ENCODE measurements at regions not wholly inside any gene's neighbourhood (a gene's known extent, or its start where the extent isn't known, plus 50 kb on each side); places are given as distances from the start of the nearest gene placed in this dataset.

GRCh38 chr17:28258347-28258887 is 60.6 kb upstream of the TMEM97 start:
- Histone ChIP-seq H4K5ac (ENCODE audit: insufficient read length, low read depth, low read length) (no peak overlapping the region), H3K14ac (ENCODE audit: insufficient read depth, low read length) (no peak overlapping the region; the same call in 1 of the 2 replicates), H3K56ac (ENCODE audit: insufficient read length, low read depth, low read length) (no peak overlapping the region), H3K4me1 (ENCODE audit: insufficient read depth, low read length) (no peaks in the 10 kb centered on the region), H2BK15ac (ENCODE audit: low read depth, low read length) (no peak overlapping the region), H2BK20ac (ENCODE audit: low read depth, low read length, poor library complexity, severe bottlenecking) (no peak overlapping the region), H3K9ac (ENCODE audit: extremely low read depth, insufficient read length, low read length) (no peak overlapping the region), H4K91ac (ENCODE audit: insufficient read length, low read depth, low read length) (no peak overlapping the region), H3K4me2 (ENCODE audit: insufficient read depth, insufficient read length, low read length) (no peak overlapping the region), H4K20me1 (ENCODE audit: control insufficient read depth, insufficient read depth, insufficient read length) (no peaks in the 10 kb centered on the region), H3K79me1 (ENCODE audit: insufficient read depth, low read depth, low read length, poor library complexity, severe bottlenecking) (no peaks in the 10 kb centered on the region), H2BK5ac (ENCODE audit: insufficient read length, low read length) (no peak overlapping the region), H3K27me3 (ENCODE audit: insufficient read depth, low read length) (no peaks in the 10 kb centered on the region; the same call in 1 of the 2 replicates), H4K8ac (replicated peaks; ENCODE audit: insufficient read length, low read depth, low read length) (no peak overlapping the region), H3K79me2 (ENCODE audit: insufficient read depth, low read length) (no peaks in the 10 kb centered on the region), H3K9me3 (ENCODE audit: control insufficient read depth, low read depth, low read length) (peaks cover 5% of the 10 kb centered on the region), H3T11ph (ENCODE audit: low read length) (no peak overlapping the region), H2BK120ac (ENCODE audit: low read depth, low read length, poor library complexity, severe bottlenecking) (no peak overlapping the region), H3K23ac (ENCODE audit: insufficient read length, low read depth, low read length) (no peak overlapping the region), H3K27ac (ENCODE audit: insufficient read length, low read depth, low read length) (no peak overlapping the region), H3K18ac (ENCODE audit: insufficient read length, low read depth, low read length) (no peak overlapping the region), H2BK12ac (ENCODE audit: insufficient read length, low read depth, low read length) (no peak overlapping the region), H3K23me2 (ENCODE audit: insufficient read length, low read depth, low read length, poor library complexity, severe bottlenecking) (no peaks in the 10 kb centered on the region), H2AFZ (ENCODE audit: low read length) (no peak overlapping the region), H3K4ac (ENCODE audit: low read depth, low read length) (no peak overlapping the region), H2AK5ac (ENCODE audit: insufficient read length, low read length) (no peak overlapping the region)
- H3K27ac Mint-ChIP-seq: no peak overlapping the region; a peak in 1 of 7 replicates
- peaks cover 22% of the 10 kb centered on the region in 2 experiments for H3K9me3 Mint-ChIP-seq
- no peak overlapping the region for H3K4me3 Mint-ChIP-seq
- peaks cover 0 to 2% of the 10 kb centered on the region in 2 experiments; a peak in 1 of 4 replicates for H3K4me1 Mint-ChIP-seq
- peaks cover 9 to 21% (median 17%) of the 10 kb centered on the region in 3 experiments; a peak in 5 of 7 replicates for H3K36me3 Mint-ChIP-seq (ENCODE audit: insufficient read depth in 1 of 3, low read depth in 3 of 3)
- WGBS (ENCODE audit: extremely low coverage, insufficient read length, low lambda C conversion rate): no CpG with 5 or more reads among the region's 5 CpGs
- no peak for TF ChIP-seq CTCF (conservative IDR thresholded peaks at IDR 0.05)
- H3K27me3 Mint-ChIP-seq (ENCODE audit: low read depth): peaks cover 2% of the 10 kb centered on the region
- no peak for DNase-seq

Measured in H9 (cell line).